Fibroblast of skin of left quadriceps (primary cell): ENCODE measurements at regions not wholly inside any gene's neighbourhood (a gene's known extent, or its start where the extent isn't known, plus 50 kb on each side); places are given as distances from the start of the nearest gene placed in this dataset.

ENCODE experiments used
- DNase-seq, 2 experiments: peaks; one replicate each; pipeline ENCODE4 v3.0.0-alpha.2; 2013; ENCODE audit warnings: low read depth in 2 of 2

GRCh38 chr17:33404070-33404819, 111.2 kb upstream of the ASIC2 start:
- no peak for DNase-seq

GRCh38 chr17:33416131-33416530, 123.0 kb upstream of the ASIC2 start:
- DNase-seq, result no peak

- DNase-seq, result no peak
Measured at GRCh38 chr17:33421933-33422332, 128.8 kb upstream of the ASIC2 start.

GRCh38 chr17:33433581-33433980, 140.5 kb upstream of the ASIC2 start:
- no peak for DNase-seq

- DNase-seq, result no peak
Measured at GRCh38 chr17:33434841-33435240, 141.7 kb upstream of the ASIC2 start.

GRCh38 chr17:33435721-33436301, 142.7 kb upstream of the ASIC2 start:
- DNase-seq, result peak in 1 of 2 experiments; percentile 3

GRCh38 chr17:33436321-33436720, 143.2 kb upstream of the ASIC2 start:
- DNase-seq, result peak in 1 of 2 experiments; percentile 3

GRCh38 chr17:33438139-33438538, 145.0 kb upstream of the ASIC2 start:
- DNase-seq, result no peak

- DNase-seq, result no peak
Measured at GRCh38 chr17:33438578-33438977, 145.5 kb upstream of the ASIC2 start.

GRCh38 chr17:33442320-33442719, 149.2 kb upstream of the ASIC2 start:
- DNase-seq, result no peak

GRCh38 chr17:33444731-33445130, 151.6 kb upstream of the ASIC2 start:
- no peak for DNase-seq

GRCh38 chr17:33447090-33447489, 154.0 kb upstream of the ASIC2 start:
- no peak for DNase-seq

- no peak for DNase-seq
Measured at GRCh38 chr17:33451221-33451620, 158.1 kb upstream of the ASIC2 start.

GRCh38 chr17:33457477-33457876, 164.4 kb upstream of the ASIC2 start:
- no peak for DNase-seq

- DNase-seq, result no peak
Measured at GRCh38 chr17:33459078-33459940, 166.2 kb upstream of the ASIC2 start.

GRCh38 chr17:33460781-33461450, 167.8 kb upstream of the ASIC2 start:
- DNase-seq, result no peak

GRCh38 chr17:33463887-33464286, 170.8 kb upstream of the ASIC2 start:
- DNase-seq, result no peak

- DNase-seq, result no peak
Measured at GRCh38 chr17:33464669-33465280, 171.7 kb upstream of the ASIC2 start.

- DNase-seq, result no peak
Measured at GRCh38 chr17:33469421-33469820, 176.3 kb upstream of the ASIC2 start.

GRCh38 chr17:33469911-33470310, 176.8 kb upstream of the ASIC2 start:
- DNase-seq, result peak; percentile 48 to 50

- no peak for DNase-seq
Measured at GRCh38 chr17:33473061-33473460, 180.0 kb upstream of the ASIC2 start.

GRCh38 chr17:33474789-33475188, 181.7 kb upstream of the ASIC2 start:
- no peak for DNase-seq
